Gastrocnemius medialis (tissue), 4 donors: ENCODE measurements at regions not wholly inside any gene's neighbourhood (a gene's known extent, or its start where the extent isn't known, plus 50 kb on each side); places are given as distances from the start of the nearest gene placed in this dataset.

Experiments
- ATAC-seq, 2 donors: fragments of 150-250 bp; one replicate each; pipeline ENCODE4 v1.9.1; 2016
- DNase-seq, 2 donors: peaks; one replicate each; pipeline ENCODE4 v3.0.0-alpha.2; 2019
- H3K27ac ChIP-seq, 4 donors: fragments of 200-600 bp; sonication (generic); 1 replicate in 1 of 4; 2 replicates in 3 of 4; pipeline ENCODE4 v1.5.1; 2016 to 2018; ENCODE audit warnings: mild to moderate bottlenecking in 2 of 4, moderate library complexity in 1 of 4
- H3K27me3 ChIP-seq, 3 donors: fragments of 200-600 bp; sonication (generic) in 2 of 3; 1 replicate in 1 of 3; 2 replicates in 2 of 3; pipeline versions ENCODE4 v1.5.1 to v1.6.0; 2016 to 2019; ENCODE audit warnings: mild to moderate bottlenecking in 1 of 3, moderate library complexity in 1 of 3
- H3K36me3 ChIP-seq, 2 donors: fragments of 200-600 bp; sonication (generic) in 1 of 2; one replicate each; pipeline ENCODE4 v1.5.1; 2017 to 2018
- H3K4me1 ChIP-seq, 2 donors: fragments of 200-600 bp; sonication (generic) in 1 of 2; one replicate each; pipeline ENCODE4 v1.5.1; 2016 to 2017; ENCODE audit warnings: mild to moderate bottlenecking in 2 of 2
- H3K4me3 ChIP-seq, 4 donors: fragments of 200-600 bp; sonication (generic) in 3 of 4; 1 replicate in 1 of 4; 2 replicates in 3 of 4; pipeline ENCODE4 v1.5.1; 2016 to 2019; ENCODE audit warnings: mild to moderate bottlenecking in 2 of 4
- H3K9me3 ChIP-seq, 3 donors: fragments of 200-600 bp; sonication (generic) in 2 of 3; 1 replicate in 1 of 3; 2 replicates in 2 of 3; pipeline ENCODE4 v1.5.1; 2016 to 2019
- POLR2A ChIP-seq, 2 donors: fragments of 450-650 bp; IDR thresholded peaks; one replicate each; pipeline ENCODE4 v1.6.1; 2017; ENCODE audit warnings: antibody characterized with exemption in 2 of 2, mild to moderate bottlenecking in 2 of 2, moderate library complexity in 2 of 2
- in situ Hi-C, 4 donors: fragments of 200-750 bp; cut with MboI; loops; one replicate each; pipeline versions ENCODE4 v1.15.0 to v1.8.0; 2017; ENCODE audit warnings: low sequenced_read_pairs in 4 of 4
- intact Hi-C: fragments of 100-400 bp; cut with DNase I; formaldehyde crosslinking; loops from one replicate; pipeline ENCODE4 v1.15.1; 2023; ENCODE audit warnings: low total_unique reads
- TF ChIP-seq, protein P1 (sequence below), 5 experiments: fragments of 450-650 bp in 3 of 5; fragments of 200-600 bp in 2 of 5; sonication (generic) in 2 of 5; IDR thresholded peaks in 4 of 5; conservative IDR thresholded peaks in 1 of 5; 1 replicate in 4 of 5; 2 replicates in 1 of 5; pipeline ENCODE4 v1.5.1; 2016 to 2019; ENCODE audit warnings: antibody characterized with exemption in 5 of 5, mild to moderate bottlenecking in 3 of 5, moderate library complexity in 3 of 5

DNA sequence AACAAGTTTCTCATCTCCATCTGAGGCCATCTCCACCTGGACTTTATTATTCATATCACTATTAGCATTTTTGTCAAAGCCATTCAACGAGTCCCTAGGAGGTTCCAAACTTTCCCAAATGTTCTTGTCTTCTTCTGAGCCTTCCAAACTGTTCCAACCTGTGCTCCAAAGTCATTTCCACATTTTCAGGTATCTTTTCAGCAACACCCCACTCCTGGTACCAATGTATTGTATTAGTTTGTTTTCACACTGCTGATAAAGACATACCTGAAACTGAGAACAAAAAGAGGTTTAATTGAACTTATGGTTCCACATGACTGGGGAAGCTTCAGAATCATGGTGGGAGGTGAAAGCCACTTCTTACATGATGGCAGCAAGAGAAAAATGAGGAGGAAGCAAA lies 385.4 kb upstream of the GATB start:
- H3K4me3 ChIP-seq: no peak overlapping the region
- H3K27me3 ChIP-seq: no peaks in the 10 kb centered on the region
- no peaks in the 10 kb centered on the region for H3K4me1 ChIP-seq
- in situ Hi-C loops (no loop called here), intact Hi-C loops (no loop called here)
- DNase-seq (no peak), ATAC-seq (no peak)
- peaks cover 0 to 5% (median 0%) of the 10 kb centered on the region in 3 donors for H3K9me3 ChIP-seq
- no peak overlapping the region for H3K27ac ChIP-seq
- H3K36me3 ChIP-seq: no peaks in the 10 kb centered on the region
- TF ChIP-seq, protein P1, sequence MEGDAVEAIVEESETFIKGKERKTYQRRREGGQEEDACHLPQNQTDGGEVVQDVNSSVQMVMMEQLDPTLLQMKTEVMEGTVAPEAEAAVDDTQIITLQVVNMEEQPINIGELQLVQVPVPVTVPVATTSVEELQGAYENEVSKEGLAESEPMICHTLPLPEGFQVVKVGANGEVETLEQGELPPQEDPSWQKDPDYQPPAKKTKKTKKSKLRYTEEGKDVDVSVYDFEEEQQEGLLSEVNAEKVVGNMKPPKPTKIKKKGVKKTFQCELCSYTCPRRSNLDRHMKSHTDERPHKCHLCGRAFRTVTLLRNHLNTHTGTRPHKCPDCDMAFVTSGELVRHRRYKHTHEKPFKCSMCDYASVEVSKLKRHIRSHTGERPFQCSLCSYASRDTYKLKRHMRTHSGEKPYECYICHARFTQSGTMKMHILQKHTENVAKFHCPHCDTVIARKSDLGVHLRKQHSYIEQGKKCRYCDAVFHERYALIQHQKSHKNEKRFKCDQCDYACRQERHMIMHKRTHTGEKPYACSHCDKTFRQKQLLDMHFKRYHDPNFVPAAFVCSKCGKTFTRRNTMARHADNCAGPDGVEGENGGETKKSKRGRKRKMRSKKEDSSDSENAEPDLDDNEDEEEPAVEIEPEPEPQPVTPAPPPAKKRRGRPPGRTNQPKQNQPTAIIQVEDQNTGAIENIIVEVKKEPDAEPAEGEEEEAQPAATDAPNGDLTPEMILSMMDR (IDR thresholded peaks at IDR 0.05 in 4 of 5, conservative IDR thresholded peaks at IDR 0.05 in 1 of 5): no peak
- no peak for TF ChIP-seq POLR2A (IDR thresholded peaks at IDR 0.05)

DNA sequence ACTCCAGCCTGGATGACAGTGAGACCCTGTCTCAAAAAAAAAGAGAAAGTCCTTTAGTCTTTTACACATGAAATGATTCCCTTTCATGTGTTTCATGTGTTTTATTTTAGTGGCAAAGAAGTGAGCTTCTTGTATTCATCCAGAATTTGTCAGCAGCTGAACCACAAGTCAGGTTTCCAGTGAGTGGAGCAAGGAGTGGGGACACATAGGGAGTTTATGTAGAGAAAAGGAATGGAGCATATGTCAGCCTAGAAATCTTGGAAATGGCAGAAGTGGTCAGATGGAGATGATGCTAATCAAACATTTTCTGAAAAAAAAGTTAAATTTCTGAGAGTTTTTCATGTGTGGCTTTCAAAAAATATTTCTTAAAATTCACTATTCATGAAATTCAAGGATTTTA lies 383.0 kb upstream of the GATB start:
- DNase-seq (no peak), ATAC-seq (no peak)
- intact Hi-C loops: no loop called here
- TF ChIP-seq, protein P1 (IDR thresholded peaks at IDR 0.05 in 4 of 5, conservative IDR thresholded peaks at IDR 0.05 in 1 of 5): no peak
- no peak for TF ChIP-seq POLR2A (IDR thresholded peaks at IDR 0.05)
- Histone ChIP-seq H3K36me3 (no peaks in the 10 kb centered on the region), H3K4me3 (no peak overlapping the region), H3K9me3 (peaks cover 0 to 5% (median 0%) of the 10 kb centered on the region in 3 donors), H3K4me1 (no peaks in the 10 kb centered on the region), H3K27ac (no peak overlapping the region), H3K27me3 (no peaks in the 10 kb centered on the region)
- in situ Hi-C loops: no loop called here

DNA sequence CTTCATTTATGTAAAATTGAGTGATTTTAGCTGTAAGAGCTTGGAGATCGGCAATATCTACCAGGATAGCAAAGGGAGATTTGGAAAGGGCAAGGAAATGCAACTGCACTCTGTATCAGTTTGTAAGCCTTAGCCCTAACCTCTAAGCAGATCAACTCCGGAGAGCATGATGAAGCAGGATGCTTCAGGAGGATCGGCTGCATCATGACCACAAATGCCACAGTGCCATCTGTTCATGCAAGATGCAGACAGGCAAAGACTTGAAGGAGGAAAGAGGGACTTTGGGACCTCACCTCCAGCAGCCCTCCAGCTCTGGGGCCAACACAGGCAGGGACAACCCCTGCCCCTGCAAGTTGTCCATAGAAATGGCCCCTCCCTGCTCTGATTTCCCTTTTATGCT lies 377.6 kb upstream of the GATB start:
- Histone ChIP-seq H3K4me1 (no peaks in the 10 kb centered on the region), H3K4me3 (no peak overlapping the region), H3K27me3 (no peaks in the 10 kb centered on the region), H3K9me3 (no peaks in the 10 kb centered on the region), H3K27ac (no peak overlapping the region), H3K36me3 (no peaks in the 10 kb centered on the region)
- intact Hi-C loops (no loop called here), in situ Hi-C loops (no loop called here)
- TF ChIP-seq, protein P1 (IDR thresholded peaks at IDR 0.05 in 4 of 5, conservative IDR thresholded peaks at IDR 0.05 in 1 of 5): no peak
- TF ChIP-seq POLR2A (IDR thresholded peaks at IDR 0.05): no peak
- no peak for DNase-seq
- ATAC-seq: no peak

DNA sequence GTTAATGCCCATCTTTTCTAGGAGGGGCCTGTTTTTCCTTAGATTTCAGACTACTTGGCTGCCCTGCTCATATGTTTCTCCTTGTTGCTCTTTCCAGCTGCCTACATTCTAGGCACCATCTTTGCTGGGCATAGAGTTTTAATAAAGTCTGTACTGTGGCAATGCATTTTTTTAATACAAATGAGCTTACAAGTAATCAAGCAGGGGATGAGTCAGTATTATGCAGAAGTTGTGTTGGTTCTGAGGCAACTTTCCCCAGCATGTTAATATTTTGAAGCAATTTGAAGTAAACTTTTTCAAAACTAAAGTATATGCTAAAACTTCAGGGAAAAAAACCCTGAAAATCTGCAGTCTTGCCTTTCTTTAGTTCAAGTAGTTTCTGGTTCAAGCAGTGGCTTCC lies 372.0 kb upstream of the GATB start:
- Histone ChIP-seq H3K27me3 (no peaks in the 10 kb centered on the region), H3K4me1 (no peaks in the 10 kb centered on the region), H3K9me3 (no peaks in the 10 kb centered on the region), H3K27ac (no peak overlapping the region), H3K4me3 (no peak overlapping the region), H3K36me3 (no peaks in the 10 kb centered on the region)
- ATAC-seq (no peak), DNase-seq (no peak)
- TF ChIP-seq, protein P1 (IDR thresholded peaks at IDR 0.05 in 4 of 5, conservative IDR thresholded peaks at IDR 0.05 in 1 of 5): no peak
- TF ChIP-seq POLR2A (IDR thresholded peaks at IDR 0.05): no peak
- in situ Hi-C loops (no loop called here), intact Hi-C loops (no loop called here)

DNA sequence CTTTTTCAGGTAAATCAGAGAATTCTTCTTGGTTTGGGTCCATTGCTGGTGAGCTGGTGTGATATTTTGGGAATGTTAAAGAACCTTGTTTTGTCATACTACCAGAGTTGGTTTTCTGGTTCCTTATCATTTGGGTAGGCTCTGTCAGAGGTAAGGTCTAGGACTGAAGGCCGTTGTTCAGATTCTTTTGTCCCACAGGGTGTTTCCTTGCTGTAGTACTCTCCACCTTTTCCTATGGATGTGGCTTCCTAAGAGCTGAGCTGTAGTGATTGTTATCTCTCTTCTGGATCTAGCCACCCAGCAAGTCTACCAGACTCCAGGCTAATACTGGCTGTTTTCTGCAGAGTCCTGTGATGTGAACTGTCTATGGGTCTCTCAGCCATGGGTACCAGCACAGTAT lies 367.5 kb upstream of the GATB start:
- H3K36me3 ChIP-seq: no peaks in the 10 kb centered on the region
- H3K4me1 ChIP-seq: no peaks in the 10 kb centered on the region
- intact Hi-C loops (no loop called here), in situ Hi-C loops (no loop called here)
- H3K4me3 ChIP-seq: no peak overlapping the region
- TF ChIP-seq POLR2A (IDR thresholded peaks at IDR 0.05): no peak
- TF ChIP-seq, protein P1 (IDR thresholded peaks at IDR 0.05 in 4 of 5, conservative IDR thresholded peaks at IDR 0.05 in 1 of 5): no peak
- ATAC-seq (no peak), DNase-seq (no peak)
- no peaks in the 10 kb centered on the region for H3K9me3 ChIP-seq
- H3K27ac ChIP-seq: no peak overlapping the region
- H3K27me3 ChIP-seq: no peaks in the 10 kb centered on the region
